K562 (cell line): ENCODE measurements at regions not wholly inside any gene's neighbourhood (a gene's known extent, or its start where the extent isn't known, plus 50 kb on each side); places are given as distances from the start of the nearest gene placed in this dataset.
A peak's percentile ranks its signal among the peaks of the same experiment; 100 is the strongest.

Experiments used
- ATAC-seq: fragments of 200-7000 bp; cut with Tn5 transposase; 3 replicates; pipeline ENCODE4 v1.9.1; 2020; ENCODE audit warnings: moderate library complexity
- BruUV-seq: library from RNA; stranded (reverse); fragments of 400-500 nt; replicated peaks from 2 replicates; lab custom pipeline; 2021; lab: Mats Ljungman, UMichigan
- CTCF ChIA-PET: fragments of 300-600 bp; formaldehyde crosslinking; extraction: SDS; loops from one replicate; lab custom pipeline; 2021; ENCODE audit warnings: low intra/inter-chr PET ratio; lab: Yijun Ruan, JAX
- POLR2A ChIA-PET: fragments of 300-600, 350-650 bp; sonication (Branson Sonifier 250); formaldehyde crosslinking; extraction: SDS; loops from one replicate; lab custom pipeline; 2021; ENCODE audit warnings: antibody characterized with exemption, inconsistent platforms; lab: Yijun Ruan, JAX
- DNase-seq, 4 experiments: peaks; one replicate each; pipeline versions ENCODE4 v3.0.0 to v3.0.0-alpha.2; 2011 to 2018; ENCODE audit warnings: low spot score in 3 of 4, mixed read lengths in 3 of 4; ENCODE audit errors: extremely low read depth in 1 of 4
- FAIRE-seq: peaks from 2 replicates; lab custom pipeline; 2011; peaks lifted over from hg19 to GRCh38; lab: Jason Lieb, UNC
- H2AFZ ChIP-seq: 2 replicates; pipeline ENCODE4 v1.6.0; 2011; ENCODE audit warnings: low read depth, low read length, control low read depth, inconsistent platforms
- H3K27ac ChIP-seq: fragments of 200-600 bp; 3 replicates; pipeline ENCODE4 v1.8.0; 2011; ENCODE audit warnings: low read depth, mild to moderate bottlenecking, control low read depth, inconsistent platforms, low read length, moderate library complexity, mixed read lengths; ENCODE audit errors: extremely low read depth
- H3K27me3 ChIP-seq, 2 experiments: fragments of 300-600 bp in 1 of 2; 2 replicates in 1 of 2; 3 replicates in 1 of 2; pipeline versions ENCODE4 v1.6.0 to v1.8.0; 2011; ENCODE audit warnings: inconsistent platforms in 2 of 2, low read length in 2 of 2, mild to moderate bottlenecking in 1 of 2, mixed read lengths in 1 of 2, moderate library complexity in 1 of 2; ENCODE audit not compliant: control insufficient read depth in 2 of 2, insufficient read depth in 2 of 2
- H3K36me3 ChIP-seq: fragments of 300-600 bp; 3 replicates; pipeline ENCODE4 v1.8.0; 2011; ENCODE audit warnings: mild to moderate bottlenecking, low read length, inconsistent platforms; ENCODE audit not compliant: control insufficient read depth, insufficient read depth
- H3K4me1 ChIP-seq, 2 experiments: fragments of 200-600 bp in 1 of 2; replicated peaks in 1 of 2; 2 replicates in 1 of 2; 3 replicates in 1 of 2; pipeline versions ENCODE4 v1.5.1 to v1.8.0; 2011; ENCODE audit warnings: inconsistent platforms in 2 of 2, low read length in 2 of 2, mild to moderate bottlenecking in 1 of 2, mixed read lengths in 1 of 2, moderate library complexity in 1 of 2; ENCODE audit not compliant: control insufficient read depth in 2 of 2, insufficient read depth in 2 of 2
- H3K4me2 ChIP-seq: 2 replicates; pipeline ENCODE4 v1.6.1; 2011; ENCODE audit warnings: low read length, control low read depth, inconsistent platforms, mixed read lengths; ENCODE audit not compliant: insufficient read depth
- H3K4me3 ChIP-seq: fragments of 200-600 bp; sonication (generic), shearing (Covaris generic); 2 replicates; pipeline ENCODE4 v1.5.1; 2016; ENCODE audit warnings: control low read depth, inconsistent platforms
- H3K79me2 ChIP-seq: fragments of 200-600 bp; 3 replicates; pipeline ENCODE4 v1.8.0; 2011; ENCODE audit warnings: low read length, inconsistent platforms; ENCODE audit not compliant: control insufficient read depth, insufficient read depth
- H3K9ac ChIP-seq, 2 experiments: 2 replicates each; pipeline versions ENCODE4 v1.6.0 to v1.6.1; 2011; ENCODE audit warnings: low read depth in 2 of 2, low read length in 2 of 2, control low read depth in 1 of 2, inconsistent platforms in 1 of 2, mild to moderate bottlenecking in 1 of 2, mixed read lengths in 1 of 2; ENCODE audit not compliant: insufficient read depth in 1 of 2
- H3K9me1 ChIP-seq: one replicate; pipeline ENCODE4 v1.6.0; 2011; ENCODE audit warnings: inconsistent platforms, mild to moderate bottlenecking, low read length, moderate library complexity; ENCODE audit not compliant: control insufficient read depth, insufficient read depth
- H3K9me3 ChIP-seq: replicated peaks from 2 replicates; pipeline ENCODE4 v1.5.1; 2011; ENCODE audit warnings: low read depth, low read length, inconsistent platforms; ENCODE audit not compliant: control insufficient read depth, insufficient read depth
- H4K20me1 ChIP-seq: replicated peaks from 2 replicates; pipeline ENCODE4 v1.6.1; 2011; ENCODE audit warnings: low read length, inconsistent platforms, mixed read lengths; ENCODE audit not compliant: control insufficient read depth, insufficient read depth
- DIDO1 ChIP-seq: fragments of 450-650 bp; IDR thresholded peaks from 2 replicates; pipeline ENCODE4 v1.6.1; 2016; ENCODE audit warnings: low read depth, missing biosample characterization, missing genetic modification characterization
- E4F1 ChIP-seq: fragments of 250-450 bp; sonication (Bioruptor Pico); IDR thresholded peaks from 2 replicates; pipeline ENCODE4 v1.5.0; 2021; ENCODE audit warnings: mild to moderate bottlenecking, borderline replicate concordance
- HOXB6 ChIP-seq: fragments of 250-450 bp; sonication (Bioruptor Pico); IDR thresholded peaks from 2 replicates; pipeline ENCODE4 v1.5.1; 2022; ENCODE audit warnings: mild to moderate bottlenecking, borderline replicate concordance
- LCOR ChIP-seq: sonication (generic); formaldehyde crosslinking; IDR thresholded peaks from 2 replicates; pipeline ENCODE4 v1.8.0; 2022; ENCODE audit warnings: mild to moderate bottlenecking, missing genetic modification reagents
- NFIX ChIP-seq: fragments of 250-450 bp; sonication (Bioruptor Pico); IDR thresholded peaks from 2 replicates; pipeline ENCODE4 v1.4.0; 2020; ENCODE audit warnings: low read depth, mild to moderate bottlenecking, moderate library complexity
- TOE1 ChIP-seq, 2 experiments: fragments of 450-650 bp in 1 of 2; sonication (generic) in 1 of 2; formaldehyde crosslinking in 1 of 2; IDR thresholded peaks; 2 replicates each; pipeline versions ENCODE4 v1.7.1 to v1.8.0; 2016 to 2022; ENCODE audit warnings: borderline replicate concordance in 2 of 2, mild to moderate bottlenecking in 2 of 2, antibody characterized with exemption in 1 of 2, inconsistent platforms in 1 of 2, low read depth in 1 of 2, missing genetic modification reagents in 1 of 2, moderate library complexity in 1 of 2
- ZNF3 ChIP-seq: fragments of 250-450 bp; sonication (Bioruptor Pico); IDR thresholded peaks from 2 replicates; pipeline ENCODE4 v1.5.0; 2021; ENCODE audit warnings: mild to moderate bottlenecking, moderate library complexity
- ZNF586 ChIP-seq: fragments of 450-650 bp; formaldehyde crosslinking; conservative IDR thresholded peaks from 2 replicates; pipeline ENCODE4 v1.4.0; 2020; ENCODE audit warnings: mild to moderate bottlenecking, moderate library complexity
- WGBS: fragments of 100-300 bp; shearing (Covaris generic); methylation state at CpG from one replicate; pipeline ENCODE4 v1.1.6; 2016; ENCODE audit warnings: low coverage, mixed read lengths; ENCODE audit not compliant: insufficient coverage; ENCODE audit errors: missing lambda C conversion rate; 5-methylcytosine and 5-hydroxymethylcytosine counted together
- in situ Hi-C: fragments of 300-500 bp; cut with MboI; formaldehyde crosslinking; loops from 4 replicates; pipeline ENCODE4 v1.15.0; 2018; ENCODE audit warnings: inconsistent platforms, mixed read lengths
- intact Hi-C: fragments of 100-400 bp; cut with micrococcal nuclease; formaldehyde crosslinking; loops from 2 replicates; pipeline ENCODE4 v1.14.2; 2022
- TF ChIP-seq, protein P1 (sequence below): fragments of 250-450 bp; sonication (Bioruptor Pico); IDR thresholded peaks from 2 replicates; pipeline ENCODE4 v1.4.0; 2020
- TF ChIP-seq, protein P2 (sequence below): fragments of 450-650 bp; formaldehyde crosslinking; IDR thresholded peaks from 2 replicates; pipeline ENCODE4 v1.4.0; 2020; ENCODE audit warnings: mild to moderate bottlenecking, mixed read lengths

DNA sequence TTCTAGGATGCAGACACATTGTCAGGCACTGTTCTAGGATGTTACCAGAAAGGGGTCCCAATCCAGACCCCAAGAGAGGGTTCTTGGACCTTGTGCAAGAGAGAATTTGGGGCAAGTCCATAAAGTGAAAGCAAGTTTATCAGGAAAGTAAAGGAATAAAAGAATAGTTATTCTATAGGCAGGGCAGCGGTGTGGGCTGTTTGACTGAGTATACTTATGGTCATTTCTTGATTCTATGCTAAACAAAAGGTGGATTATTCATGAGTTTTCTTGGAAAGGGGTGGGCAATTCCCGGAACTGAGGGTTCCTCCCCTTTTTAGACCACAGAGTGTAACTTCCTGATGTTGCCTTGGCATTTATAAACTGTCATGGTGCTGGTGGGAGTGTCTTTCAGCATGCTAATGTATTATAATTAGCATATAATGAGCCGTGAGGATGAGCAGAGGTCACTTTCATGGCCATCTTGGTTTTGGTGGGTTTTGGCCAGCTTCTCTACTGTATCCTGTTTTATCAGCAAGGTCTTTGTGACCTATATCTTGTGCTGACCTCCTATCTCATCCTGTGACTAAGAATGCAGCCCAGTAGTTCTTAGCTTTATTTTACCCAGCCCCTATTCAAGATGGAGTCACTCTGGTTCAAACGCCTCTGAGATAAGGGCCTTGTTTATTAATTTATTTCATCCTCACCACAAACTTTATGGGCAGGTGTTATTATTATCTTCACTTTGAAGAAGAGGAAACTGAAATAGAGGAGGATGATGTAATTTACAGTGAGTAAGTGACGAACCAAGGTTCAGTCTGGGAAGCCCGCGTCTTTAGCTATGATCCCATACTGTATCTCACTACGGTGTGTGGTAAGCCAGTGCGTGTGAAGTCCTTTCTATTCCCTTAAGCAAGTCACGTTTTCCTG lies 186.0 kb upstream of the KLF4 start:
- Histone ChIP-seq H3K9me1 (no peaks in the 10 kb centered on the region), H3K27me3 (peaks cover 0 to 20% of the 10 kb centered on the region in 2 experiments; a peak in 2 of 5 replicates), H2AFZ (no peak overlapping the region), H3K4me3 (no peak overlapping the region), H3K27ac (no peak overlapping the region), H3K4me1 (no peaks in the 10 kb centered on the region; a peak in 1 of 5 replicates), H3K9ac (no peak overlapping the region), H3K79me2 (no peaks in the 10 kb centered on the region), H3K36me3 (no peaks in the 10 kb centered on the region), H4K20me1 (no peaks in the 10 kb centered on the region), H3K9me3 (no peaks in the 10 kb centered on the region), H3K4me2 (no peak overlapping the region)
- intact Hi-C loops (no loop called here), in situ Hi-C loops (no loop called here)
- WGBS: 6% methylated on average over 10 of the region's 10 CpGs
- ChIA-PET CTCF (no interaction called here), POLR2A (no interaction called here)
- ATAC-seq: no peak
- FAIRE-seq: no peak
- no TSS peak for BruUV-seq
- DNase-seq: peak in 1 of 4 experiments; percentile 3
- TF ChIP-seq ZNF586 (CRISPR knock-in tag): 0 out of 2 replicates have a peak, but pooled peaks have one; percentile 20
- no peak for TF ChIP-seq LCOR (CRISPR knock-in tag)
- TF ChIP-seq, protein P1, sequence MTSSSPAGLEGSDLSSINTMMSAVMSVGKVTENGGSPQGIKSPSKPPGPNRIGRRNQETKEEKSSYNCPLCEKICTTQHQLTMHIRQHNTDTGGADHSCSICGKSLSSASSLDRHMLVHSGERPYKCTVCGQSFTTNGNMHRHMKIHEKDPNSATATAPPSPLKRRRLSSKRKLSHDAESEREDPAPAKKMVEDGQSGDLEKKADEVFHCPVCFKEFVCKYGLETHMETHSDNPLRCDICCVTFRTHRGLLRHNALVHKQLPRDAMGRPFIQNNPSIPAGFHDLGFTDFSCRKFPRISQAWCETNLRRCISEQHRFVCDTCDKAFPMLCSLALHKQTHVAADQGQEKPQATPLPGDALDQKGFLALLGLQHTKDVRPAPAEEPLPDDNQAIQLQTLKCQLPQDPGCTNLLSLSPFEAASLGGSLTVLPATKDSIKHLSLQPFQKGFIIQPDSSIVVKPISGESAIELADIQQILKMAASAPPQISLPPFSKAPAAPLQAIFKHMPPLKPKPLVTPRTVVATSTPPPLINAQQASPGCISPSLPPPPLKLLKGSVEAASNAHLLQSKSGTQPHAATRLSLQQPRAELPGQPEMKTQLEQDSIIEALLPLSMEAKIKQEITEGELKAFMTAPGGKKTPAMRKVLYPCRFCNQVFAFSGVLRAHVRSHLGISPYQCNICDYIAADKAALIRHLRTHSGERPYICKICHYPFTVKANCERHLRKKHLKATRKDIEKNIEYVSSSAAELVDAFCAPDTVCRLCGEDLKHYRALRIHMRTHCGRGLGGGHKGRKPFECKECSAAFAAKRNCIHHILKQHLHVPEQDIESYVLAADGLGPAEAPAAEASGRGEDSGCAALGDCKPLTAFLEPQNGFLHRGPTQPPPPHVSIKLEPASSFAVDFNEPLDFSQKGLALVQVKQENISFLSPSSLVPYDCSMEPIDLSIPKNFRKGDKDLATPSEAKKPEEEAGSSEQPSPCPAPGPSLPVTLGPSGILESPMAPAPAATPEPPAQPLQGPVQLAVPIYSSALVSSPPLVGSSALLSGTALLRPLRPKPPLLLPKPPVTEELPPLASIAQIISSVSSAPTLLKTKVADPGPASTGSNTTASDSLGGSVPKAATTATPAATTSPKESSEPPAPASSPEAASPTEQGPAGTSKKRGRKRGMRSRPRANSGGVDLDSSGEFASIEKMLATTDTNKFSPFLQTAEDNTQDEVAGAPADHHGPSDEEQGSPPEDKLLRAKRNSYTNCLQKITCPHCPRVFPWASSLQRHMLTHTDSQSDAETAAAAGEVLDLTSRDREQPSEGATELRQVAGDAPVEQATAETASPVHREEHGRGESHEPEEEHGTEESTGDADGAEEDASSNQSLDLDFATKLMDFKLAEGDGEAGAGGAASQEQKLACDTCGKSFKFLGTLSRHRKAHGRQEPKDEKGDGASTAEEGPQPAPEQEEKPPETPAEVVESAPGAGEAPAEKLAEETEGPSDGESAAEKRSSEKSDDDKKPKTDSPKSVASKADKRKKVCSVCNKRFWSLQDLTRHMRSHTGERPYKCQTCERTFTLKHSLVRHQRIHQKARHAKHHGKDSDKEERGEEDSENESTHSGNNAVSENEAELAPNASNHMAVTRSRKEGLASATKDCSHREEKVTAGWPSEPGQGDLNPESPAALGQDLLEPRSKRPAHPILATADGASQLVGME (CRISPR knock-in tag): peak; percentile 98
- TF ChIP-seq ZNF3 (CRISPR knock-in tag): peak; percentile 85; the same call in 1 of the 2 replicates
- TF ChIP-seq E4F1 (CRISPR knock-in tag): peak; percentile 72; the same call in 1 of the 2 replicates
- peak; percentile 80 for TF ChIP-seq DIDO1 (tag)
- peak; percentile 36 for TF ChIP-seq NFIX (CRISPR knock-in tag)
- TF ChIP-seq, protein P2, sequence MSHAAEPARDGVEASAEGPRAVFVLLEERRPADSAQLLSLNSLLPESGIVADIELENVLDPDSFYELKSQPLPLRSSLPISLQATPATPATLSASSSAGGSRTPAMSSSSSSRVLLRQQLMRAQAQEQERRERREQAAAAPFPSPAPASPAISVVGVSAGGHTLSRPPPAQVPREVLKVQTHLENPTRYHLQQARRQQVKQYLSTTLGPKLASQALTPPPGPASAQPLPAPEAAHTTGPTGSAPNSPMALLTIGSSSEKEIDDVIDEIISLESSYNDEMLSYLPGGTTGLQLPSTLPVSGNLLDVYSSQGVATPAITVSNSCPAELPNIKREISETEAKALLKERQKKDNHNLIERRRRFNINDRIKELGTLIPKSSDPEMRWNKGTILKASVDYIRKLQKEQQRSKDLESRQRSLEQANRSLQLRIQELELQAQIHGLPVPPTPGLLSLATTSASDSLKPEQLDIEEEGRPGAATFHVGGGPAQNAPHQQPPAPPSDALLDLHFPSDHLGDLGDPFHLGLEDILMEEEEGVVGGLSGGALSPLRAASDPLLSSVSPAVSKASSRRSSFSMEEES: peak; percentile 48
- TF ChIP-seq HOXB6: peak; percentile 53; the same call in 1 of the 2 replicates
- TF ChIP-seq TOE1 (IDR thresholded peaks at IDR 0.05; ENCODE audit: borderline replicate concordance): no peak
- TF ChIP-seq TOE1 (CRISPR knock-in tag; IDR thresholded peaks at IDR 0.05; ENCODE audit: borderline replicate concordance, low read depth): no peak
